ENCODE measurements at regions not wholly inside any gene's neighbourhood (a gene's known extent, or its start where the extent isn't known, plus 50 kb on each side); places are given as distances from the start of the nearest gene placed in this dataset.

DNA sequence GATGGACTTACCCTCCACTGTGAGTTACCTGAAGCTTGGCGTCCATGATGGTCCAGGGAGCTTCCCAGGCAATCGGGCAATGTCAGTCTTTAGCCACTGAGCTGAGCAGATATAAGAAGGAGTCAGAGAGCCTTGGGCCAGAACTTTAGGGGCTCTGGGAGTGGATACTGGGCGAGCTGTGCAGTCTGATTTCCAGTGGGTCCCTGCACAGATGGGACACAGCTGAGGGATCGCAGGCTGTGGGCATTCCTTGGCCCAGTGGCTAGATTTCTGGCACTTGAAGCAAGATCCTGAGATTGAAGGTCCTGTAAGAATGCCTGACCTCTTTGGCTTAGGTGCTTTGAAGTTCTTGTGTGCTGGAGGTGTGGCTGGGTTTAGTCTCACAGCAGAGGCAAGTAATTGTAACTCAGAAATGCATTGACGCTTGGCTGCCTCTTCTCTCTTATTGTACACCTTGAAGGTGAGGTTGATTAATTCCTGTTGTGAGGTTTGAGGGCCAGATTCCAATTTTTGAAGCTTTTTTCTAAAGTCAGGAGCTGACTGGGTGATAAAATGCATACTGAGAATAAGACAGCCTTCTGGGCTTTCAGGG, 2283.8 kb downstream of the TP53TG3F start:
- Mint-ChIP-seq H3K9me3 (peaks cover 74% of the 10 kb centered on the region), H3K36me3 (peaks cover 3% of the 10 kb centered on the region), H3K4me1 (no peaks in the 10 kb centered on the region), H3K4me3 (no peak overlapping the region), H3K27me3 (ENCODE audit: low read depth) (no peaks in the 10 kb centered on the region), H3K27ac (no peak overlapping the region)
- TF ChIP-seq CTCF (IDR thresholded peaks at IDR 0.05; ENCODE audit: unreplicated experiment), result no peak
- DNase-seq (ENCODE audit: low spot score in 2 of 2, unreplicated experiment in 2 of 2), result no peak

DNA sequence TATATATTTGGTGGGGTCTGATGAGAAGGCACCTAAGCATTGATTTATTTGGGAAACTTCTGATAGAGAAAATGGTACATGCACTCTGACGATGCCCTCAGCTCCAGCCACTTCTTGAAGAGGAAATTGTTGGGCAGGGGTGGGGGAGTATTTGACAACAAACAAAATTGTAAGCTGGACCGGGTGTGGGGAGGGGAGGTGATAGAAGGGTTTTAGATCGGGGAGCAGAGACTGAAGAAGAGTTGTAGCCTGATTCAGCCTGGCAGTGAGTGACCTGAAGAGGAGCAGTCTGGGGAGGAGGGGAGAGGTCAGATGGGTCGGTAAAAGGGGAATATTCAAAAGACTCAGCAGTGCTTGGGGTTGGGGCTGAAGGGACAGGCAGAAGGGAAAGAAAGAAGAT, 2284.7 kb downstream of the TP53TG3F start:
- no peak overlapping the region for H3K27ac Mint-ChIP-seq
- no peak for DNase-seq (ENCODE audit: low spot score in 2 of 2, unreplicated experiment in 2 of 2)
- no peak overlapping the region for H3K4me3 Mint-ChIP-seq
- no peaks in the 10 kb centered on the region for H3K4me1 Mint-ChIP-seq
- peaks cover 65% of the 10 kb centered on the region for H3K9me3 Mint-ChIP-seq
- no peak for TF ChIP-seq CTCF (IDR thresholded peaks at IDR 0.05; ENCODE audit: unreplicated experiment)
- no peaks in the 10 kb centered on the region for H3K27me3 Mint-ChIP-seq (ENCODE audit: low read depth)
- H3K36me3 Mint-ChIP-seq, result peaks cover 3% of the 10 kb centered on the region

DNA sequence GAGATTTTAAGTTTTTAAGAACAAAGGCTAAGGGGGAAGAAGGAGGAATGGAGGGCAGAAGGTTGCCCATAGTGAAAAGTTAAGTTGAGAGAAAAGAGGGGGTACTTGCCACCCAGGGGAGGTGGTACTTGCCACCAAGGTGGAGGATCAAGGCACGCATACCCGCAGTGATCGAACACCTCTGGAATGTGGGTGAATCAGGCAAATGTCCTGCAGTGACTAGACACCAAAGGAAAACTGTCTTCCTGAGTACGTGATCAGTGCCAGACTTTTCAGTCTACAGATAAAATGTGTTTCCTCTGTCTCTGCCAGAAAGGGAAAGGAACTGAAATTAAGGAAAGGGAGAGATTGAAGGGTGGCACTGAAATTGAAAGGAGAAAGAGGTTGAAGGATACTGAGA, 2285.3 kb downstream of the TP53TG3F start:
- Mint-ChIP-seq H3K27me3 (ENCODE audit: low read depth) (no peaks in the 10 kb centered on the region), H3K36me3 (peaks cover 3% of the 10 kb centered on the region), H3K4me3 (no peak overlapping the region), H3K9me3 (peaks cover 59% of the 10 kb centered on the region), H3K27ac (no peak overlapping the region), H3K4me1 (no peaks in the 10 kb centered on the region)
- DNase-seq (ENCODE audit: low spot score in 2 of 2, unreplicated experiment in 2 of 2), result no peak
- no peak for TF ChIP-seq CTCF (IDR thresholded peaks at IDR 0.05; ENCODE audit: unreplicated experiment)

DNA sequence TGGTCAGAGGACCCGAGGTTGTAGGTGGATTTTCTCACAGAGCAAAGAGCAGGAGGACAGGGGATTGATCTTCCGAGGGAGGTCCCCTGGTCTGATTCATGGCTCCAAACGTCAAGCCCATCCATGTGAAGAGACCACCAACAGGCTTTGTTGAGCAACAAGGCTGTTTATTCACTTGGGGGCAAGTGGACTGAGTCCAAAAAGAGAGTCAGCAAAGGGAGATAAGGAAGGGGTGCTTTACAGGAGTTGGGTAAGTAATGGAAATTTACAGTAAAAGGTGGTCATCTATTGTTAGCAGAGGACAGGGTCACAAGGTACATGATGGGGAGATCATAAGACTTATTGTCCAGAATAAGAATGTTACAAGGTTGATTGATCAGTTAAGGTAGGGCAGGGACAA, 2285.8 kb downstream of the TP53TG3F start:
- TF ChIP-seq CTCF (IDR thresholded peaks at IDR 0.05; ENCODE audit: unreplicated experiment), result no peak

DNA sequence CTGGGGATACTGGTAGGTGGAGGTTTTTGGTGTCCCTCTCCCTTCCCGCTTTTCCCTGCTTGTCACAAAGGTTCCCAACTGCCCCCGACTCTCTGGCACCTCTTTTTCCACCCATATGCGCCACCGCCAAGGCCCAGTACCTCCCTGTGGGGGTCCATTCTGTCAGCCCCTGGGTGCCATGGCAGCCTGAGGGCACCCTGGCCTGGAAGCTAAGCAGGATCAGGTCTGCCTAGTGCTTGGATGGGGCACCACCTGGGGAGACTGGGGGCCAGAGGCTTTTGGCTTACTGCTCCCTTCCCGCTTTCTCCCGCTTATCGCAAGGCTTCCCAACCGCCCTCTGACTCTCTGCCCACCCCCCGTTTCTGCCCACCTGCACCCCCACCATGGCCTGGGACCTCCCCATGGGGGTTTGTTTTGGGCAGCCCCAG, 2286.4 kb downstream of the TP53TG3F start:
- Mint-ChIP-seq H3K27me3 (ENCODE audit: low read depth) (no peaks in the 10 kb centered on the region), H3K9me3 (peaks cover 48% of the 10 kb centered on the region), H3K27ac (no peak overlapping the region), H3K4me1 (no peaks in the 10 kb centered on the region), H3K4me3 (no peak overlapping the region), H3K36me3 (peaks cover 2% of the 10 kb centered on the region)
- no peak for DNase-seq (ENCODE audit: low spot score in 2 of 2, unreplicated experiment in 2 of 2)
- TF ChIP-seq CTCF (IDR thresholded peaks at IDR 0.05; ENCODE audit: unreplicated experiment), result no peak

More for the DNA sequence above, 2285.8 kb downstream of the TP53TG3F start:
- Mint-ChIP-seq H3K27me3 (ENCODE audit: low read depth) (no peaks in the 10 kb centered on the region), H3K36me3 (peaks cover 3% of the 10 kb centered on the region), H3K9me3 (peaks cover 54% of the 10 kb centered on the region), H3K4me3 (no peak overlapping the region), H3K4me1 (no peaks in the 10 kb centered on the region), H3K27ac (no peak overlapping the region)
- DNase-seq (ENCODE audit: low spot score in 2 of 2, unreplicated experiment in 2 of 2), result no peak
